C4-2B (cell line): ENCODE measurements at regions not wholly inside any gene's neighbourhood (a gene's known extent, or its start where the extent isn't known, plus 50 kb on each side); places are given as distances from the start of the nearest gene placed in this dataset.

Experiments
- CTCF ChIP-seq: fragments of 450-650 bp; conservative IDR thresholded peaks from 2 replicates; pipeline ENCODE4 v1.5.1; 2017; ENCODE audit warnings: mild to moderate bottlenecking
- ZFX ChIP-seq: fragments of 450-650 bp; IDR thresholded peaks from 2 replicates; pipeline ENCODE4 v1.6.1; 2017

- no peak for TF ChIP-seq CTCF
- TF ChIP-seq ZFX, result no peak
Observed at GRCh38 chr18:26791676-26792075, 73.8 kb downstream of the AQP4 start.
